ENCODE measurements at regions not wholly inside any gene's neighbourhood (a gene's known extent, or its start where the extent isn't known, plus 50 kb on each side); places are given as distances from the start of the nearest gene placed in this dataset.
A peak's percentile ranks its signal among the peaks of the same experiment; 100 is the strongest.

- CTCF ChIA-PET = no interaction called here
- no peak overlapping the region for H2AK9ac ChIP-seq (replicated peaks; ENCODE audit: low read depth, low read length, poor library complexity)
- no peak overlapping the region for H3K56ac ChIP-seq (ENCODE audit: extremely low read depth, insufficient read depth, low read length)
- peaks cover 9% of the 10 kb centered on the region for H3K9me1 ChIP-seq (ENCODE audit: insufficient read depth, low read length)
- dilution Hi-C loops (cut with HindIII; ENCODE audit: low sequenced_read_pairs, unreplicated experiment) = no loop called here
- no peaks in the 10 kb centered on the region for H3K36me3 ChIP-seq (ENCODE audit: control insufficient read depth, insufficient read depth, low read length)
- H3K4me2 ChIP-seq (ENCODE audit: low read depth, low read length) = no peak overlapping the region
- no peak overlapping the region for H4K8ac ChIP-seq (ENCODE audit: low read depth in 2 of 2, low read length in 2 of 2)
- H4K20me1 ChIP-seq (ENCODE audit: insufficient read depth, low read length) = no peaks in the 10 kb centered on the region
- in situ Hi-C loops (cut with MboI; ENCODE audit: low sequenced_read_pairs) = loop anchor here (25.0 kb wide), 1 partner anchor 224 kb away; no protein-coding TSS in a partner anchor
- no peak overlapping the region for H4K5ac ChIP-seq (ENCODE audit: low read depth, low read length)
- no peak overlapping the region for H2BK20ac ChIP-seq (ENCODE audit: low read depth, low read length)
- no peak overlapping the region for H2BK5ac ChIP-seq (ENCODE audit: low read depth, low read length, poor library complexity, severe bottlenecking)
- H3K4me3 ChIP-seq (ENCODE audit: insufficient read depth, low read depth, low read length) = no peak overlapping the region
- POLR2A ChIA-PET (ENCODE audit: unreplicated experiment) = no interaction called here
- peaks cover 8% of the 10 kb centered on the region for H3K4me1 ChIP-seq (ENCODE audit: control insufficient read depth, insufficient read depth, low read length)
- no TSS peak for BruUV-seq (replicated peaks)
- peak overlapping the region; percentile 34 for H2AFZ ChIP-seq (replicated peaks; ENCODE audit: low read length, poor library complexity)
- H2BK15ac ChIP-seq (ENCODE audit: low read depth, low read length) = no peak overlapping the region
- H3K27me3 ChIP-seq (ENCODE audit: control insufficient read depth, insufficient read depth, low read length) = peaks cover 24% of the 10 kb centered on the region
- no peak overlapping the region for H3K23ac ChIP-seq (ENCODE audit: low read depth, low read length)
- H2AK5ac ChIP-seq (ENCODE audit: low read depth, low read length) = no peak overlapping the region
- no peak overlapping the region for H3K9ac ChIP-seq (ENCODE audit: low read depth, low read length)
- no peaks in the 10 kb centered on the region for H3K79me1 ChIP-seq (ENCODE audit: low read depth in 1 of 2, low read length in 2 of 2)
- ATAC-seq (ENCODE audit: low read depth) (no peak), DNase-seq (no peak)
- intact Hi-C loops (cut with micrococcal nuclease) = no loop called here
- H3K18ac ChIP-seq (ENCODE audit: low read depth, low read length) = no peak overlapping the region
- 83% methylated on average over 7 of the region's 16 CpGs; no CpG with 5 or more reads in 1 of the 2 experiments for WGBS, 2 experiments (ENCODE audit: extremely low coverage in 2 of 2, insufficient read length in 1 of 2)
- no peak overlapping the region for H2BK120ac ChIP-seq (ENCODE audit: low read depth, low read length)
- TF ChIP-seq RAD21 (IDR thresholded peaks at IDR 0.05; ENCODE audit: low read length) (no peak), RFX5 (IDR thresholded peaks at IDR 0.05; ENCODE audit: low read depth, low read length) (no peak), RCOR1 (IDR thresholded peaks at IDR 0.05; ENCODE audit: insufficient replicate concordance, low read length) (no peak), POLR2A (IDR thresholded peaks at IDR 0.05; ENCODE audit: low read depth, low read length) (no peak), SMC3 (IDR thresholded peaks at IDR 0.05; ENCODE audit: low read depth, low read length) (no peak), NFE2L2 (IDR thresholded peaks at IDR 0.05; ENCODE audit: low read depth, low read length) (no peak), MAZ (IDR thresholded peaks at IDR 0.05; ENCODE audit: borderline replicate concordance, low read depth, low read length) (no peak), FOS (IDR thresholded peaks at IDR 0.05; ENCODE audit: low read depth, low read length) (no peak), USF2 (IDR thresholded peaks at IDR 0.05; ENCODE audit: low read depth, low read length) (no peak), CHD1 (IDR thresholded peaks at IDR 0.05; ENCODE audit: low read depth, low read length) (no peak), BHLHE40 (IDR thresholded peaks at IDR 0.05; ENCODE audit: low read depth, low read length) (no peak), CTCF (conservative IDR thresholded peaks at IDR 0.05; ENCODE audit: low read depth, low read length) (no peak), MXI1 (IDR thresholded peaks at IDR 0.05; ENCODE audit: borderline replicate concordance, low read depth, low read length) (no peak), CEBPB (IDR thresholded peaks at IDR 0.05; ENCODE audit: low read depth, low read length) (no peak), MAFK (IDR thresholded peaks at IDR 0.05; ENCODE audit: low read depth, low read length) (no peak), ELK1 (IDR thresholded peaks at IDR 0.05; ENCODE audit: borderline replicate concordance, low read depth, low read length) (no peak)
- H3K4ac ChIP-seq (ENCODE audit: low read depth, low read length) = no peak overlapping the region
- H3K27ac ChIP-seq (ENCODE audit: insufficient read depth, low read length) = no peak overlapping the region
- no peak overlapping the region for H3K14ac ChIP-seq (replicated peaks; ENCODE audit: low read depth, low read length)
- no peak overlapping the region for H4K91ac ChIP-seq (ENCODE audit: insufficient read depth, low read depth, low read length)
- H3K9me3 ChIP-seq (ENCODE audit: control insufficient read depth, insufficient read depth, low read length) = no peaks in the 10 kb centered on the region
These were observed 97.7 kb downstream of the ING1 start for GRCh38 chr13:110811008-110811720.
